Thymus (tissue), 11 donors: ENCODE measurements at regions not wholly inside any gene's neighbourhood (a gene's known extent, or its start where the extent isn't known, plus 50 kb on each side); places are given as distances from the start of the nearest gene placed in this dataset.
"Not testable (repeated sequence)": the region's sequence is repeated elsewhere in the genome, so short reads cannot be mapped to it uniquely, and the experiment has no call there.

ENCODE experiments used
- DNase-seq, 9 donors: peaks; one replicate each; pipeline ENCODE4 v3.0.0-alpha.2; 2013; ENCODE audit warnings: low spot score in 9 of 9, low read depth in 6 of 9, missing footprints in 1 of 9
- H3K27ac ChIP-seq, 2 donors: one replicate each; pipeline ENCODE4 v1.5.1; 2013; ENCODE audit warnings: control low read depth in 1 of 2, low read depth in 1 of 2, low read length in 1 of 2, mild to moderate bottlenecking in 1 of 2, moderate library complexity in 1 of 2
- H3K27me3 ChIP-seq, 2 donors: one replicate each; pipeline ENCODE4 v1.5.1; 2013; ENCODE audit warnings: low read length in 1 of 2; ENCODE audit not compliant: control insufficient read depth in 2 of 2, insufficient read depth in 1 of 2
- H3K36me3 ChIP-seq, 2 donors: one replicate each; pipeline ENCODE4 v1.5.1; 2013; ENCODE audit warnings: low read length in 1 of 2, mild to moderate bottlenecking in 1 of 2, moderate library complexity in 1 of 2; ENCODE audit not compliant: control insufficient read depth in 2 of 2, insufficient read depth in 2 of 2
- H3K4me1 ChIP-seq, 2 donors: one replicate each; pipeline ENCODE4 v1.5.1; 2013; ENCODE audit warnings: low read length in 2 of 2; ENCODE audit not compliant: control insufficient read depth in 2 of 2, insufficient read depth in 2 of 2
- H3K4me3 ChIP-seq, 2 donors: one replicate each; pipeline ENCODE4 v1.5.1; 2013; ENCODE audit warnings: low read length in 2 of 2, control low read depth in 1 of 2, mild to moderate bottlenecking in 1 of 2
- H3K9me3 ChIP-seq, 2 donors: one replicate each; pipeline ENCODE4 v1.5.1; 2013; ENCODE audit warnings: low read length in 1 of 2, mild to moderate bottlenecking in 1 of 2; ENCODE audit not compliant: control insufficient read depth in 2 of 2, insufficient read depth in 1 of 2
- WGBS: extraction: QIAGEN DNeasy Blood & Tissue Kit; methylation state at CpG from one replicate; pipeline ENCODE4 v1.1.7; 2013; 5-methylcytosine and 5-hydroxymethylcytosine counted together
- donor health status: healthy.

DNA sequence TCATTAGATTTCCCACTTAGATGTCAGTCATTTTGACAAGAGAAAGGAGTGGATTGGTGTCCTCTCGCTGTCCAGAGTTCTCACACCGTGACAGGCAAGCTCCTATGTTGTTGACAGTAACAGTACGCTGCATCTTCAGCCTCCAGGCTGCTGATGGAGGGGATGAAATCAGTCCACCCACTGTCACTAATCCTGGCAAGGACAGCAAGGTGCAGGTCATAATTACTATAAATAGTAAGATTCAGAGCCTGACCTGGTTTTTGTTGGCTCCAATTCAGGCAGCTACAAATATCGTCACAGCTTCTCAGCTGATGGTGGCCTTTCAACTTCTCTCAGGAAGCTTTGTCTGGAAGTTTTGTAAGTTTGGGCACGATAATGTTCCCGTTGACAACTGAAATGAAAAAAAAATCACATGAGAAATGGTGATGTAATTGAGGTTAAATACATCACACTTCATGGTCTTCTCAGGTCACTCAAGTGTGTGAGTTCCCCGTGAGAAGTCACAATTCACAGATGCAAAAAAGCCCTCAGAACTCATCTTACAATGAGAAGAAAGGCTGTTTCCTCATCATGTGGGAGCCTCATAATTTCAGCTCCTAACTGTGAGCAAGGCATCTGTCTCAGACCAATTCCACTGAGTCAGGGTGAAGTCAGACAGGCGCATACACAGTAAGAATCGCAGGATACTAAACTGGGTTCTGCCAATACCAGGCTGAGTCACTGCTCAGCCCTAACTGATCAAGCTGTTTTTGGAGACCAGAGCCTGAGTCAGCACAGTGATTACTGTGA, 516.9 kb downstream of the RPIA start:
- 83% methylated on average over 9 of the region's 9 CpGs for WGBS

GRCh38 chr2:89213151-89213550, 521.7 kb downstream of the RPIA start:
- 15% methylated on average over 3 of the region's 3 CpGs for WGBS
- peak in 6 of 9 donors; percentile 2 to 48 (median 6) for DNase-seq
- H3K4me1 ChIP-seq, H3K27ac ChIP-seq, H3K36me3 ChIP-seq, H3K9me3 ChIP-seq, H3K4me3 ChIP-seq, H3K27me3 ChIP-seq: not testable (repeated sequence)

More for the DNA sequence above, 516.9 kb downstream of the RPIA start:
- H3K4me3 ChIP-seq, H3K27ac ChIP-seq, H3K9me3 ChIP-seq, H3K36me3 ChIP-seq, H3K4me1 ChIP-seq, H3K27me3 ChIP-seq, DNase-seq: not testable (repeated sequence)

GRCh38 chr2:89213811-89214210, 522.3 kb downstream of the RPIA start:
- not testable (repeated sequence) for H3K4me1 ChIP-seq, H3K4me3 ChIP-seq, H3K36me3 ChIP-seq, H3K9me3 ChIP-seq, H3K27ac ChIP-seq, DNase-seq, H3K27me3 ChIP-seq
- WGBS, result 63% methylated on average over 1 of the region's 1 CpG

- not testable (repeated sequence) for H3K27ac ChIP-seq, DNase-seq, H3K27me3 ChIP-seq, H3K36me3 ChIP-seq, H3K4me3 ChIP-seq, H3K4me1 ChIP-seq, H3K9me3 ChIP-seq
- no CpG with 5 or more reads among the region's 2 CpGs for WGBS
Observed at GRCh38 chr2:89221474-89221873, 530.0 kb downstream of the RPIA start.

DNA sequence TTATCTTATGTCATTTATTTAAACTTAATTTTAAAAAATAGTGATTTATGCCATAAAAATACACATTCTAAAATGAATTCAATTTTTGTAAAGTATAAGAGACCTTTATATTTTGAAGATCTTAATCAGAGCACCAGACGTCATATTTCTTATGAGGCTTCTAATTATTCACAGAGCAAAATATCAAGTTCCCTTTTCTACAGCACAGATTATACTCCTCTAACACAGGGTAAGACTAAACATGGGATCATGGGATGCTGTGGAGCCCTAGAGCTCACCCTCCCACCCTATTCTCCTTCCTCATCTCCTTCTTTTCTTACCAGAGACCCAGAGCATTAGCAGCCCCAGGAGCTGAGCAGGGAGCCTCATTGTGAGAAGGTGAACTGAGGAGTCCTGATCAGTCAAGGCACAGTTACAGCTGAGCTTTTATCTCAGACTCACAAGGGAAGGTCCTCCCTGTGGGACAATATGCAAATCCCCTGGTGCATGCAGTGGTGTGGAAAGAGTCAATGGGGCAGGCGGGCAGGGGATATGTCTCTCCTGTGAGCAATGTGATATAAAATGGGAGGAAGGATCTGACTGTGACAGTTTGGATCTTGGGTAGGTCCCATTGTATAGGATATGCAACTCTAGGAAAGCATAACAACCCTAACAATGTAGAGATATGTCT, 530.7 kb downstream of the RPIA start:
- H3K4me3 ChIP-seq, H3K27me3 ChIP-seq, H3K9me3 ChIP-seq, H3K4me1 ChIP-seq, H3K36me3 ChIP-seq, DNase-seq, H3K27ac ChIP-seq: not testable (repeated sequence)
- 91% methylated on average over 2 of the region's 2 CpGs for WGBS

- not testable (repeated sequence) for DNase-seq, H3K9me3 ChIP-seq, H3K4me1 ChIP-seq, H3K27me3 ChIP-seq, H3K27ac ChIP-seq, H3K36me3 ChIP-seq, H3K4me3 ChIP-seq
- whole genome bisulfite sequencing, result 93% methylated on average over 2 of the region's 2 CpGs
Observed at GRCh38 chr2:89224803-89225202, 533.3 kb downstream of the RPIA start.

DNA sequence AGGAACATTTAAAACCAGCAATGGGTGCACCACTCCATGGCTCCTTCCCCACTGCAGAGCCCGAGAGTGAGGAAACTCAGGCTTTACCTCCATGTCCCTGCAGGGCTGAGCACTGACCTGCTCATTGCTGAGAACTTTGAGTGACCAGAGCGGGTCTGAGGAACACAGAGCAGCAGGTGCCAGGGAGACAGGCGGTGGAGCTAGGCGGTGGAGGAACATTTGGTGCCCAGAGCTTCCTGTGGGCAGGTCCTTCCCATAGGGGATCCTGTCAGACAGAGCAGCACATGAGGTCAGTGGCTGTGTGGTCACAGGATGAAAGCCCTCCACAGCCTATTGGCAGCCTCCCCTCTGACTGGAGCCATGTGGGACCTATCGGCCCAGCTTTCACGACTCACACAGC, 538.5 kb downstream of the RPIA start:
- DNase-seq, H3K27ac ChIP-seq, H3K9me3 ChIP-seq, H3K27me3 ChIP-seq, H3K4me3 ChIP-seq, H3K36me3 ChIP-seq, H3K4me1 ChIP-seq: not testable (repeated sequence)
- WGBS, result 96% methylated on average over 4 of the region's 6 CpGs

- not testable (repeated sequence) for H3K4me1 ChIP-seq, H3K27me3 ChIP-seq, H3K9me3 ChIP-seq, H3K36me3 ChIP-seq, H3K27ac ChIP-seq, DNase-seq, H3K4me3 ChIP-seq
- WGBS, result 0% methylated on average over 1 of the region's 2 CpGs
Observed at GRCh38 chr2:89231241-89231640, 539.8 kb downstream of the RPIA start.

GRCh38 chr2:89233931-89234330, 542.5 kb downstream of the RPIA start:
- not testable (repeated sequence) for H3K27ac ChIP-seq, H3K9me3 ChIP-seq, H3K4me3 ChIP-seq, H3K36me3 ChIP-seq, H3K4me1 ChIP-seq, DNase-seq, H3K27me3 ChIP-seq
- 94% methylated on average over 3 of the region's 4 CpGs for WGBS
